Adrenal gland (tissue), 9 donors: ENCODE measurements at regions not wholly inside any gene's neighbourhood (a gene's known extent, or its start where the extent isn't known, plus 50 kb on each side); places are given as distances from the start of the nearest gene placed in this dataset.

ENCODE experiments used
- DNase-seq, 7 donors: peaks; one replicate each; pipeline ENCODE4 v3.0.0-alpha.2; 2019 to 2020
- H3K27ac ChIP-seq, 5 donors: fragments of 200-600 bp; sonication (generic) in 4 of 5; 1 replicate in 3 of 5; 2 replicates in 2 of 5; pipeline versions ENCODE4 v1.5.1 to v1.8.0; 2016 to 2020; ENCODE audit warnings: mild to moderate bottlenecking in 1 of 5
- H3K27me3 ChIP-seq: fragments of 200-600 bp; 2 replicates; pipeline ENCODE4 v1.8.0; 2021
- H3K36me3 ChIP-seq, 2 donors: fragments of 200-600 bp; replicated peaks in 1 of 2; 1 replicate in 1 of 2; 2 replicates in 1 of 2; pipeline versions ENCODE4 v1.5.1 to v1.8.0; 2018 to 2022
- H3K4me1 ChIP-seq, 2 donors: fragments of 200-600 bp; replicated peaks in 1 of 2; 1 replicate in 1 of 2; 2 replicates in 1 of 2; pipeline versions ENCODE4 v1.5.1 to v1.8.0; 2018 to 2021
- H3K4me3 ChIP-seq, 4 donors: fragments of 200-600 bp; sonication (generic) in 3 of 4; one replicate each; pipeline ENCODE4 v1.5.1; 2016 to 2018
- H3K9me3 ChIP-seq, 3 donors: fragments of 200-600 bp; sonication (generic) in 1 of 3; replicated peaks in 1 of 3; 1 replicate in 2 of 3; 2 replicates in 1 of 3; pipeline versions ENCODE4 v1.5.1 to v1.8.0; 2016 to 2021
- POLR2A ChIP-seq, 2 donors: fragments of 450-650 bp; IDR thresholded peaks; one replicate each; pipeline ENCODE4 v1.6.1; 2017; ENCODE audit warnings: antibody characterized with exemption in 2 of 2, mild to moderate bottlenecking in 2 of 2, moderate library complexity in 1 of 2
- WGBS, 4 donors: extraction: QIAGEN DNeasy Blood & Tissue Kit in 2 of 4; methylation state at CpG; one replicate each; pipeline versions ENCODE4 v1.1.5 to v1.1.7; 2013 to 2017; 5-methylcytosine and 5-hydroxymethylcytosine counted together
- intact Hi-C, 2 donors: fragments of 100-400 bp; cut with DNase I; formaldehyde crosslinking; loops; one replicate each; pipeline versions ENCODE4 v1.14.1 to v1.15.0; 2022 to 2023
- TF ChIP-seq, protein P1 (sequence below), 6 experiments: fragments of 450-650 bp in 4 of 6; fragments of 200-600 bp in 2 of 6; sonication (generic) in 1 of 6; IDR thresholded peaks; 1 replicate in 5 of 6; 2 replicates in 1 of 6; pipeline versions ENCODE4 v1.5.1 to v1.8.0; 2016 to 2021; ENCODE audit warnings: antibody characterized with exemption in 6 of 6, mild to moderate bottlenecking in 2 of 6, moderate library complexity in 1 of 6
- donor health status: healthy with polysubstance abuse.
- donor health status: Bipolar disorder and iron deficiency.
- donor health status: DM: yes; HTN: yes; CAD: no.
- donor health status: DM: no; HTN: no; CAD: no.
- donor health status: DM: no; HTN: no; CAD: no.

- no peaks in the 10 kb centered on the region for H3K9me3 ChIP-seq
- H3K4me3 ChIP-seq: no peak overlapping the region
- DNase-seq: no peak
- intact Hi-C loops: no loop called here
- TF ChIP-seq, protein P1, sequence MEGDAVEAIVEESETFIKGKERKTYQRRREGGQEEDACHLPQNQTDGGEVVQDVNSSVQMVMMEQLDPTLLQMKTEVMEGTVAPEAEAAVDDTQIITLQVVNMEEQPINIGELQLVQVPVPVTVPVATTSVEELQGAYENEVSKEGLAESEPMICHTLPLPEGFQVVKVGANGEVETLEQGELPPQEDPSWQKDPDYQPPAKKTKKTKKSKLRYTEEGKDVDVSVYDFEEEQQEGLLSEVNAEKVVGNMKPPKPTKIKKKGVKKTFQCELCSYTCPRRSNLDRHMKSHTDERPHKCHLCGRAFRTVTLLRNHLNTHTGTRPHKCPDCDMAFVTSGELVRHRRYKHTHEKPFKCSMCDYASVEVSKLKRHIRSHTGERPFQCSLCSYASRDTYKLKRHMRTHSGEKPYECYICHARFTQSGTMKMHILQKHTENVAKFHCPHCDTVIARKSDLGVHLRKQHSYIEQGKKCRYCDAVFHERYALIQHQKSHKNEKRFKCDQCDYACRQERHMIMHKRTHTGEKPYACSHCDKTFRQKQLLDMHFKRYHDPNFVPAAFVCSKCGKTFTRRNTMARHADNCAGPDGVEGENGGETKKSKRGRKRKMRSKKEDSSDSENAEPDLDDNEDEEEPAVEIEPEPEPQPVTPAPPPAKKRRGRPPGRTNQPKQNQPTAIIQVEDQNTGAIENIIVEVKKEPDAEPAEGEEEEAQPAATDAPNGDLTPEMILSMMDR (IDR thresholded peaks at IDR 0.05): no peak
- TF ChIP-seq POLR2A (IDR thresholded peaks at IDR 0.05): no peak
- H3K27me3 ChIP-seq: peaks cover 27% of the 10 kb centered on the region
- no peaks in the 10 kb centered on the region for H3K36me3 ChIP-seq
- H3K27ac ChIP-seq: no peak overlapping the region
- peaks cover 4 to 17% of the 10 kb centered on the region in 2 donors for H3K4me1 ChIP-seq
Observed at GRCh38 chr9:29208670-29209069, 1635.4 kb upstream of the C9orf72 start.

DNA sequence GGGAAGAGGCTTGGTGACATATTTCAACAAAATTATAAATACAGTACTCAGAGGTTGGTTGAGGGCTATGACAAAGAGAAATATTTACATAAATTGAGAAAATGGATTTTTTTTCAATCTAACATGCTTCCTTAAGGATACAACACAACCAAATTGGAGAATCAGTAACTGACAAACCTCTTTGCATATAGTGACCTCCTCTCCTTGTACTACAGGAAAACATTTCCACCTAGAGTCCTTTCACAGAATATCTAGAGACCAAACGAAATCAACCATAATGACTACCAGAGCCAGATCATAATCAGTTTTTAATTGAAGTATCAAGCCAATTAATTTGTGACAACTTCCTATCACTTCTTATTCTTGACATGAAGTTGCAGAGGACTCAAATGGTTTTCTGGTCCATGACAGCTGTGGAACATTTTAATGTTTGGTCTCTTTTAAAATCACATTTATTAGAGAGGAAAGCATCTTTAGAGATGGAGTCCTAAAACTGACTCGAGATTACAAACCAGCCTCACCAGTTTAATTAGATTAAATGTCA is 1636.5 kb upstream of the C9orf72 start:
- 36 to 51% (median 36%) methylated on average over 2 of the region's 2 CpGs for WGBS, 4 donors
- intact Hi-C loops: no loop called here
- no peaks in the 10 kb centered on the region for H3K9me3 ChIP-seq
- H3K36me3 ChIP-seq: no peaks in the 10 kb centered on the region
- DNase-seq: no peak
- H3K27ac ChIP-seq: no peak overlapping the region
- H3K4me1 ChIP-seq: peaks cover 4 to 17% of the 10 kb centered on the region in 2 donors
- TF ChIP-seq, protein P1 (IDR thresholded peaks at IDR 0.05): no peak
- no peak for TF ChIP-seq POLR2A (IDR thresholded peaks at IDR 0.05)
- no peak overlapping the region for H3K4me3 ChIP-seq
- peaks cover 38% of the 10 kb centered on the region for H3K27me3 ChIP-seq

GRCh38 chr9:29211003-29211579 is 1637.8 kb upstream of the C9orf72 start:
- H3K4me1 ChIP-seq: peaks cover 4 to 17% of the 10 kb centered on the region in 2 donors
- no peak for DNase-seq
- no peak for TF ChIP-seq POLR2A (IDR thresholded peaks at IDR 0.05)
- TF ChIP-seq, protein P1 (IDR thresholded peaks at IDR 0.05): no peak
- no peak overlapping the region for H3K4me3 ChIP-seq
- H3K36me3 ChIP-seq: no peaks in the 10 kb centered on the region
- intact Hi-C loops: no loop called here
- peaks cover 50% of the 10 kb centered on the region for H3K27me3 ChIP-seq
- H3K27ac ChIP-seq: no peak overlapping the region
- WGBS, 4 donors: 41 to 47% (median 46%) methylated on average over 6 of the region's 6 CpGs
- H3K9me3 ChIP-seq: no peaks in the 10 kb centered on the region

GRCh38 chr9:29211580-29212396 is 1638.5 kb upstream of the C9orf72 start:
- DNase-seq: peak; percentile 22 to 53 (median 35)
- H3K27ac ChIP-seq: no peak overlapping the region
- peak overlapping the region in 1 of 4 donors; percentile 50 for H3K4me3 ChIP-seq
- WGBS, 4 donors: 2 to 4% (median 3%) methylated on average over 12 to 51 of the region's 51 CpGs
- H3K4me1 ChIP-seq: peaks cover 4 to 17% of the 10 kb centered on the region in 2 donors
- peaks cover 51% of the 10 kb centered on the region for H3K27me3 ChIP-seq
- TF ChIP-seq POLR2A (IDR thresholded peaks at IDR 0.05): no peak
- TF ChIP-seq, protein P1 (IDR thresholded peaks at IDR 0.05): peak in 3 of 6 experiments; percentile 68 to 77 (median 76)
- intact Hi-C loops: no loop called here
- H3K9me3 ChIP-seq: no peaks in the 10 kb centered on the region
- H3K36me3 ChIP-seq: no peaks in the 10 kb centered on the region
